Prostate gland (tissue), 2 donors: ENCODE measurements at regions not wholly inside any gene's neighbourhood (a gene's known extent, or its start where the extent isn't known, plus 50 kb on each side); places are given as distances from the start of the nearest gene placed in this dataset.

Experiments used
- POLR2A ChIP-seq: fragments of 450-650 bp; IDR thresholded peaks from one replicate; pipeline ENCODE4 v1.6.1; 2016; ENCODE audit warnings: antibody characterized with exemption, mild to moderate bottlenecking
- TF ChIP-seq, protein P1 (sequence below), 4 experiments: fragments of 200-600 bp in 2 of 4; fragments of 450-650 bp in 2 of 4; sonication (generic) in 2 of 4; IDR thresholded peaks; 1 replicate in 3 of 4; 2 replicates in 1 of 4; pipeline ENCODE4 v1.5.1; 2016 to 2019; ENCODE audit warnings: antibody characterized with exemption in 4 of 4, mild to moderate bottlenecking in 2 of 4, moderate library complexity in 2 of 4

DNA sequence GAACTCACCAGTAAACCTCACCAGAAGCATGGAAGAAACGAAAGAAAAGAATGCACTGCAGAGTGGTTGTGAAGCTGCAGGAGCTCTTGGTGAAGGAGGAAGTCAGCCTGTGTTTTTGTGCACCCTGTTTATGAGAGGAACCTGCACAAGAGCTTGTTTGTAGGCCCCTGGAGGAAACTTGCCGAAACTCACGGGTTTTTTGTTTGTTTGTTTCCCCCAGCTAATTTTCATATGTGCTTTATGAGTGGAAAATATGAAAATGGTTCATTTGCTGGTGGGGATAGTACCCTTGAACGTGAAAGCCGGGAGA lies 222.7 kb downstream of the C16orf95 start:
- TF ChIP-seq, protein P1, sequence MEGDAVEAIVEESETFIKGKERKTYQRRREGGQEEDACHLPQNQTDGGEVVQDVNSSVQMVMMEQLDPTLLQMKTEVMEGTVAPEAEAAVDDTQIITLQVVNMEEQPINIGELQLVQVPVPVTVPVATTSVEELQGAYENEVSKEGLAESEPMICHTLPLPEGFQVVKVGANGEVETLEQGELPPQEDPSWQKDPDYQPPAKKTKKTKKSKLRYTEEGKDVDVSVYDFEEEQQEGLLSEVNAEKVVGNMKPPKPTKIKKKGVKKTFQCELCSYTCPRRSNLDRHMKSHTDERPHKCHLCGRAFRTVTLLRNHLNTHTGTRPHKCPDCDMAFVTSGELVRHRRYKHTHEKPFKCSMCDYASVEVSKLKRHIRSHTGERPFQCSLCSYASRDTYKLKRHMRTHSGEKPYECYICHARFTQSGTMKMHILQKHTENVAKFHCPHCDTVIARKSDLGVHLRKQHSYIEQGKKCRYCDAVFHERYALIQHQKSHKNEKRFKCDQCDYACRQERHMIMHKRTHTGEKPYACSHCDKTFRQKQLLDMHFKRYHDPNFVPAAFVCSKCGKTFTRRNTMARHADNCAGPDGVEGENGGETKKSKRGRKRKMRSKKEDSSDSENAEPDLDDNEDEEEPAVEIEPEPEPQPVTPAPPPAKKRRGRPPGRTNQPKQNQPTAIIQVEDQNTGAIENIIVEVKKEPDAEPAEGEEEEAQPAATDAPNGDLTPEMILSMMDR (IDR thresholded peaks at IDR 0.05): no peak
- TF ChIP-seq POLR2A: no peak
